Activated T-helper 1 cell treated with anti-CD3 and anti-CD28 coated beads, Interleukin-12 subunit alpha, Interleukin-12 subunit beta, Interleukin-2, Interleukin-4 antibody, amounts not matched to agents 30 ng/mL and 10 ng/mL and 1 ng/mL, durations not matched to agents 14 hours and 24 hours and 36 hours (primary cell): ENCODE measurements at regions not wholly inside any gene's neighbourhood (a gene's known extent, or its start where the extent isn't known, plus 50 kb on each side); places are given as distances from the start of the nearest gene placed in this dataset.
"Not testable (repeated sequence)": the region's sequence is repeated elsewhere in the genome, so short reads cannot be mapped to it uniquely, and the experiment has no call there.

Experiments
- DNase-seq: peaks from one replicate; pipeline ENCODE4 v3.0.0; 2021; ENCODE audit warnings: low spot score
- H3K27ac Mint-ChIP-seq: one replicate; pipeline ENCODE4 v1.8.0; 2021; ENCODE audit warnings: mild to moderate bottlenecking, mixed read lengths
- H3K27me3 Mint-ChIP-seq: one replicate; pipeline ENCODE4 v1.8.0; 2022; ENCODE audit warnings: mild to moderate bottlenecking, moderate library complexity, mixed read lengths; ENCODE audit not compliant: insufficient read depth
- H3K36me3 Mint-ChIP-seq: one replicate; pipeline ENCODE4 v1.8.0; 2021; ENCODE audit warnings: low read depth, mixed read lengths
- H3K4me1 Mint-ChIP-seq: one replicate; pipeline ENCODE4 v1.8.0; 2021; ENCODE audit warnings: low read depth, mixed read lengths
- H3K4me3 Mint-ChIP-seq: one replicate; pipeline ENCODE4 v1.8.0; 2021; ENCODE audit warnings: mild to moderate bottlenecking, moderate library complexity, mixed read lengths
- H3K9me3 Mint-ChIP-seq: one replicate; pipeline ENCODE4 v1.8.0; 2021; ENCODE audit warnings: mixed read lengths
- intact Hi-C: fragments of 100-400 bp; cut with micrococcal nuclease; formaldehyde crosslinking; loops from one replicate; pipeline ENCODE4 v1.15.1; 2024

DNA sequence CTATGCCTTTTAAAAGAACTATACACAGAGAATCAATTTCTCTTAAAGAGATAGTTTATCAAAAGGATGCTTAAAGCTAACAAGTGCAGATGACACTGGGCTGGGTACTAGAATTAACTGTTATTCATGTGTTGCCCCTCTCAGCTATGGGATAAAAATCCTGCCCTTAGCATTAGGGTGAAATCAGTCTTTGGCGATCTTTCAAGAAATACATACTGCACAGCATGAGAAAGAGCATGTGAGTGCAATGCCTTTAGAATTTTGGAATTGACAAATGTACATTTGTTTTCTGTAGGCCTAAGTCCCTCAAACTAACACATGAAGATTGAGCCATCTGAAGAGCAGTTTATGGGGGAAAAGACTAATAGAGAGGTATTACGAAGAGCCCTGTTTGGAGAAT, 115.4 kb downstream of the ZFP64 start:
- Mint-ChIP-seq H3K27ac (no peak overlapping the region), H3K4me3 (no peak overlapping the region), H3K36me3 (no peaks in the 10 kb centered on the region), H3K9me3 (no peaks in the 10 kb centered on the region), H3K27me3 (peaks cover 2% of the 10 kb centered on the region), H3K4me1 (no peaks in the 10 kb centered on the region)
- intact Hi-C loops: no loop called here
- DNase-seq: no peak

DNA sequence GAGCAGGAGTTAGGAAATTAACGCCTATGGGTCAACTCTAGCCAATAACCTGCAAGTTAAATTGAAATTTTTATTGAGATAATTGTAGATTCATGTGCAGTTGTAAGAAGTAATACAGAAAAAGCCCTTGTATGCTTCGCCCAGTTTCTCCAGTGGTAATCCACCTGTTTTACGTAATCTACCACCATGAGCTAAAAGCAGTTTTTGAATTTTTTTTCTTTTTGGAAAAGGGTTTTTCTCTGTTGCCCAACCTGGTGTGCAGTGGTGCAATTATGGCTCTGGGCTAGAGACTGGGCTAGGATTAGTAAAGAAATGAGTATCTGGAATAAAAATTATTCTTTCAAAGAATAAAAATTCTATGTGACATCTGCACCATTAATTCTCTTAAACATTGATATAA, 116.2 kb downstream of the ZFP64 start:
- intact Hi-C loops: no loop called here
- no peak for DNase-seq
- Mint-ChIP-seq H3K4me3 (no peak overlapping the region), H3K27me3 (peaks cover 2% of the 10 kb centered on the region), H3K4me1 (no peaks in the 10 kb centered on the region), H3K27ac (no peak overlapping the region), H3K9me3 (no peaks in the 10 kb centered on the region), H3K36me3 (no peaks in the 10 kb centered on the region)

DNA sequence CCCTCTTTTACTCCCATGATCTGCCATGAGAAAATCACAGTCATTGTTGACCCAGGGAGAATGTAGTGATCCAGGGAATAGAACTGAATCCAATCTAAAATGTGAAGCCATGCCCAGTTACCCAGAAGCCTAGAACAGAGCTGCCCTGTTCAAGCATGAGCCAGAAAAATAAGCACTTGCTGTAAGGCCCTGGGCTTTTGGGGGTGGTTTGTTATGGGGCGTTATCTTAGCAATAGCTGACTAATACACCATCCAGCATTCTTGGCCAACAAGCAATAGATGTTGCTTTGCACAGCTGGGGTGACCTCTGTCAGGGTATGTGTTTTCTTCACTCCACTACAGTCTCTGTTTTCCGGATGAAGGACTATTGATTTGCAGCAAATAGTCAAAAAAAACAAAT, 120.4 kb downstream of the ZFP64 start:
- DNase-seq: no peak
- Mint-ChIP-seq H3K9me3 (no peaks in the 10 kb centered on the region), H3K27me3 (peaks cover 3% of the 10 kb centered on the region), H3K4me1 (no peaks in the 10 kb centered on the region), H3K4me3 (no peak overlapping the region), H3K27ac (no peak overlapping the region), H3K36me3 (no peaks in the 10 kb centered on the region)
- intact Hi-C loops: no loop called here

DNA sequence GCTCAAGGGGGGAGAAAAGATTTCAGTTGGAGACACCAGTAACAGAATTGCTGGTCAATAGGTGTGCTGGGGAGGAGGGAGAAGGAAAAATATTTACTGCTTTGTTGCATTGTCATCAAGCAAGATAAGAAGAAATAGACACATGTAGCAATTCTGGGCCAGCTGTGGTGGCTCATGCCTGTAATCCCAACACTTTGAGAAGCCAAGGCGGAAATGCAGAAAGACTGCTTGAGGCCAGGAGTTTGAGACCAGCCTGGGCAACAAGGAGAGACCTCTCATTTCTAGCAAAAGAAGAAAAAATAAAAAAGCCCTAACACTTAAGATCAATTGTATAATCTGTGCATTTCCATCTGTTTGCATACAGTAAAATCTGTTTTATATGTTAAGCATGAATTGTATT, 126.6 kb downstream of the ZFP64 start:
- H3K4me3 Mint-ChIP-seq: no peak overlapping the region
- no peaks in the 10 kb centered on the region for H3K4me1 Mint-ChIP-seq
- no peaks in the 10 kb centered on the region for H3K9me3 Mint-ChIP-seq
- peaks cover 3% of the 10 kb centered on the region for H3K27me3 Mint-ChIP-seq
- no peak for DNase-seq
- intact Hi-C loops: no loop called here
- H3K36me3 Mint-ChIP-seq: no peaks in the 10 kb centered on the region
- no peak overlapping the region for H3K27ac Mint-ChIP-seq

DNA sequence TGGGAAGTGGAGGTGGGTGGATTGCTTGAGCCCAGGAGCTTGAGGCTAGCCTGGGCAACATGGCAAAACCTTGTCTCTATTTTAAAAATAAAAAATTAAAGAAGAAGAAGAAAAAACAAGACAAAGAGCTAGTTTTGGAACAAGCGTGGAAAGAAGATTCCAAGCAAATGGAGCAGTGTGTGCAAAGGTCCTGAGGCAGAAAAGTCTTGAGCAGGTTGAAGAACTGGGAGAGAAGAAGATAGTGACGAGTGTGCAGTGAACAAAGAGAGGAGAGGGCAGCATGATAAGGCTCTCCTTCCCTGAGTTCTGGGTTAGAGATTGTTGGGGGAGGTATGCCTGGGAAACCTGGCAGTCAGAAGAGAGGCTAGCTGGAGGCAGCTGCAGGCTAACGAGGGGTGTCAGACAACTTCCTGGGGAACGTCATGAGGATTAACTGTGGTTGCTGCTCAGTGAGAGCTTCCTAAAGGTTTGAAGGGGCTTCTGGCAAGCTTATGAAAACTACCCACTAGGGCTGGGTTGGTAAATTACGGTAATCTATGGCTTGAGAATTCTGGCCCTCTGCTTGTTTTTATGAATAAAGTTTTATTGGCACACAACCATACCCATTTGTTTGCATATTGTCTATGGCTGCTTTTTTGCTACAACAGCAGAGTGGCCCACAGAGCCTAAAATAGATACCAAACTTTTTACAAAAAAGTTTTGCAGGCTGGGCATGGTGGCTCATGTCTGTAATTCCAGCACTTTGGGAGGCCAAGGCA, 128.9 kb downstream of the ZFP64 start:
- Mint-ChIP-seq H3K9me3 (no peaks in the 10 kb centered on the region), H3K4me3 (no peak overlapping the region), H3K4me1 (no peaks in the 10 kb centered on the region), H3K27ac (no peak overlapping the region), H3K36me3 (no peaks in the 10 kb centered on the region), H3K27me3 (peaks cover 4% of the 10 kb centered on the region)
- intact Hi-C loops: no loop called here
- no peak for DNase-seq

DNA sequence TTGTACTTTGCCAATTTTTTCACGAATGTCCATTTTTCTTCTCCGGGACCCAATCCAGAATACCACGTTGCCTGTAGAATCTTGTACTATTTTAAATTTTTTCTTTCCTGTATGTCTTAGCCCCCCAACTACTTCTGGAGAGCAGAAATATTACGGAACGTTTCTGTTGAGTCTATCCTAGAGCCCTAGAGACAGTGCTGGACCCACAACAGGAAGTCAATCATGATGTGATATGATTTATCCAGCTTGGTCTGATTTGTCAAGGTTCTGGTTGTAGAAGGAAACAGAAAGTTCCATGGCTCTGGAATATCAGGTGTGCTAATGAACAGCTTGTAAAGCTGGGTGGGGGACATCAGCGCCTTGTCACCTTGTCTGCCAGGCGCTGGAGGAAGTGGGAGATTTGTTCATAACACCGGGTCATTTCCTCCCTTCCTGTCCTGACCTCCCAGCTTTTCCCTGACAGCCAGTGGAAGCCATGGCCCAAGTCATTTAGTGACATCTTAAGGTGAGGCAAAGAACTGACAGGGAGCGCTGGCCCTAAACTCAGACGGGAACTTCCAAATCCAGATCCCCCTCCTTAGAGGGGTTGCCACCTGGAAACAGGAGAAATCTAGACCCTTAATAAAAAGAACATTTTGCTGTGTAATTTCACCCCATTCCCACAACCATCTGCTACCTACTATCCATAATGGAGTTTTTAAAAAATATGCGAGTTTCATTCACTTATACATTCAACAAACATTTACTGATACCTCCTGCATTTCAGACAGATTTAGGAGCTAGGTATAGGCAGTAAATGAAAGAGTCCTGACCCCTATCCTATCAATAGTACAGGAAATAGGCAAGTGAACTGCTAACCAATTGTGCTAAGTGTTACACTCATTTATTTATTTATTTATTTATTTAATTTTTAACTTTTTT, 130.5 kb downstream of the ZFP64 start:
- intact Hi-C loops: no loop called here
- Mint-ChIP-seq H3K4me1 (no peaks in the 10 kb centered on the region), H3K4me3 (no peak overlapping the region), H3K36me3 (peaks cover 4% of the 10 kb centered on the region), H3K27ac (no peak overlapping the region), H3K27me3 (peaks cover 4% of the 10 kb centered on the region), H3K9me3 (peaks cover 10% of the 10 kb centered on the region)
- DNase-seq: no peak

DNA sequence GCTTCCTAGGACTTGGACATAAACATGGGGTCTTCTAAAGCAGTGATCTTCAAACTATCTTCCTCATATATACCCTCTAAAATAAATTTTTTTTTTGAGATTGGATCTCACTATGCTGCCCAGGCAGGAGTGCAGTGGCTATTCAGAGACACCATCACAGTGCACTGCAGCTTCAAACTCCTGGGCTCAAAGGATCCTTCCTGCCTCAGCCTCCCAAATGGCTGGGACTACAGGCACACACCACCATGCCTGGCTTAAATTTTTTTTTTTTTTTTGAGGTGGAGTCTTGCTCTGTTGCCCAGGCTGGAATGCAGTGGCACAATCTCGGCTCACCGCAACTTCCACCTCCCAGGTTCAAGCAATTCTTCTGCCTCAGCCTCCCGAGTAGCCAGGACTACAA, 134.4 kb downstream of the ZFP64 start:
- H3K27ac Mint-ChIP-seq, DNase-seq, H3K36me3 Mint-ChIP-seq, H3K27me3 Mint-ChIP-seq, intact Hi-C loops, H3K4me1 Mint-ChIP-seq, H3K4me3 Mint-ChIP-seq: not testable (repeated sequence)
- peaks cover 15% of the 10 kb centered on the region for H3K9me3 Mint-ChIP-seq

DNA sequence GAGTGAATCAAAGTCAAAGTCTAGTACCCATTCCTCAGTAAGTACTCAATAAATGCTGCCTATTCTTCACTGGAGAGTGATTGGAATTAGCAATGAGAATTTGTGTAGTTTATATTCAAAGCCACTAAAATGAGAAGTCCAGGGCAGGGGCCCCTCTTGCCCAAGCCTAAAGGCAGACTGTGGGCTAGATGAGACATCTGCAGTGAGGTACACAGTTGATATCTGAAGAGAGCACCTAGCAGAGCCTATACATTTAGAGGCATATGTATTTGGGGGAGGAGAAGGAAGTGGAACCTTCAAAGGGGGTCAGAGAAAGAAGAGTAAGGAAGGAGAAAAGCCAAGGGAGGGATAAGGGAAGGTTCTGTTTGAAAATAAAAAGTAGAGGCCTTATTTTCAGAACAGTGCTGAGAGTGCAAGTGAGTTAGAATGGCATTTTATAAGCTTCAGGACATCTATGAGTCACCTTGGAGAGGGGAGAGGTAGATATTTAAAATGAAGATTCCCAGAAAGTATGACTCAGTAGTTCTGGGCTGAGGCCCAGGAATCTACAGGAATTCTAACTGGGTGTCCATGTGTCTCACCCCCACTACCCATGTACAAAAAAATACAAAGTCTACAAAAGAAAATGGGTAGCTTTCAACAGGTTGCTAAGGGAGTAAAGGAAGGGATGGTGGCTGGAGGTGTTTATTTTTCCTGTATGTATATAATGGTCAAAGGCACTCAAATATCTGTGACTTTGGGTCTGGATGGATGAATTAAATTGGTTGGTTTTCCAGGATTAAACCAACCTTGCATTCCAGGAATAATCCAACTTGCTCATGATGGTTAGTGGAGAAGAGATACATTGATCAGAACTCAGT, 135.1 kb downstream of the ZFP64 start:
- Mint-ChIP-seq H3K4me1 (no peaks in the 10 kb centered on the region), H3K27ac (no peak overlapping the region), H3K9me3 (peaks cover 15% of the 10 kb centered on the region), H3K4me3 (no peak overlapping the region), H3K27me3 (peaks cover 3% of the 10 kb centered on the region), H3K36me3 (peaks cover 8% of the 10 kb centered on the region)
- intact Hi-C loops: no loop called here
- DNase-seq: no peak

DNA sequence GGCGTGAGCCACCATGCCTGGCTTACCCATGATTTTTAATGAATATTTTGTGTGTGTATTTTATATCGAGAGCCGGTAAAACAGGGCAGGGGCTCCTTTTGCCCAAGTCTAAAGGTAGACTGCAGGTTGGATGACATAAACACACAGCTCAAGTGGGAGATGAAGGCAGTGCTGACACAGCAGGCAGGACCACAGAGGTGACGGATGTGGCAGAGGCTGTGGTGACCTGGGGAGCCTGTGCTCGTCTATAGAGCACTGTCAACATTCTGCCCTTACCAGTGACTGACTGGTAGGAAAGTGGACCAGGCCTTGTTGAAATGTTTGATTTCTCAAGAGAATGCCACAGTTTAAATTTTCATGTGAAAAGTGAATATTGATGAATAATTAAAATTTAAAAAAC, 137.5 kb downstream of the ZFP64 start:
- Mint-ChIP-seq H3K4me1 (peaks cover 7% of the 10 kb centered on the region), H3K4me3 (no peak overlapping the region), H3K9me3 (peaks cover 15% of the 10 kb centered on the region), H3K36me3 (peaks cover 10% of the 10 kb centered on the region), H3K27ac (no peak overlapping the region), H3K27me3 (peaks cover 1% of the 10 kb centered on the region)
- intact Hi-C loops: no loop called here
- DNase-seq: peak; percentile 1

DNA sequence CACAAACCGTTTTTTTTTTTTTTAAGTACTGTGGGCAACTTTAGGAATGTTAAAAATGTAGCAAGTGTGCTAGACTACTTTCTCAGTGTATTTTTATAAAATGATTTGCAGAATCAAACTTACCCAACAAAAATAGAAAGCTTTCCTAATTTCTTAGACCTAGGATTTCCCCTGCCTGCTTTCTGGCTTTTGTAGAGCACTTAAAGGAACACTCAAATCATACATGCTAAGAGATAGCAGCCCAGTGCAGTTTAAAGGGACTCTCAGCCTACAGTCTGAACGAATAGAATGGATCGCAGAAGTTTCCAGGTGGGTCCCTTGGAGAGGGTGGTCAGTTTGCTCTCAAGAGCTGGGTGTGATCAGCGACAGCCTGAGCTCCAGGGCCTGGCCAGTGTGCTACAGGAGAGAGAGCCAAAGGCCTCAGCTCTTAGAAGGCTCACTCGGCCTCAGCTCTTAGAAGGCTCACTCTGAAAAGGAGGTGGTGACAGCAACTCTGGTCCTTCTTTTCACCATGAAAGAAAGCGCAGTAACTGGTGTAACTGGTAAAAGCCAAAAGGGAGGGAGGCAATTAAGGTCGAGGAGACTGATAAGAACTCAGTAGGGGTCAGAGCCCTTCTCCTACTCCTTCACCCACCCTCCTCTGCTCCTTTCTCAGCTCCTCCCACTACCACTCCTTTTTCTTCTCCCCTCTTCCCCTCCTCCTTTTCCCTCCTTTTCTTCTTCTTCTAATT, 142.4 kb downstream of the ZFP64 start:
- intact Hi-C loops: loop anchor here (1.0 to 10.0 kb wide), 4 partner anchors 388 to 1026 kb away; no protein-coding TSS in a partner anchor
- peak overlapping the region; percentile 84 for H3K27ac Mint-ChIP-seq
- peaks cover 34% of the 10 kb centered on the region for H3K4me1 Mint-ChIP-seq

DNA sequence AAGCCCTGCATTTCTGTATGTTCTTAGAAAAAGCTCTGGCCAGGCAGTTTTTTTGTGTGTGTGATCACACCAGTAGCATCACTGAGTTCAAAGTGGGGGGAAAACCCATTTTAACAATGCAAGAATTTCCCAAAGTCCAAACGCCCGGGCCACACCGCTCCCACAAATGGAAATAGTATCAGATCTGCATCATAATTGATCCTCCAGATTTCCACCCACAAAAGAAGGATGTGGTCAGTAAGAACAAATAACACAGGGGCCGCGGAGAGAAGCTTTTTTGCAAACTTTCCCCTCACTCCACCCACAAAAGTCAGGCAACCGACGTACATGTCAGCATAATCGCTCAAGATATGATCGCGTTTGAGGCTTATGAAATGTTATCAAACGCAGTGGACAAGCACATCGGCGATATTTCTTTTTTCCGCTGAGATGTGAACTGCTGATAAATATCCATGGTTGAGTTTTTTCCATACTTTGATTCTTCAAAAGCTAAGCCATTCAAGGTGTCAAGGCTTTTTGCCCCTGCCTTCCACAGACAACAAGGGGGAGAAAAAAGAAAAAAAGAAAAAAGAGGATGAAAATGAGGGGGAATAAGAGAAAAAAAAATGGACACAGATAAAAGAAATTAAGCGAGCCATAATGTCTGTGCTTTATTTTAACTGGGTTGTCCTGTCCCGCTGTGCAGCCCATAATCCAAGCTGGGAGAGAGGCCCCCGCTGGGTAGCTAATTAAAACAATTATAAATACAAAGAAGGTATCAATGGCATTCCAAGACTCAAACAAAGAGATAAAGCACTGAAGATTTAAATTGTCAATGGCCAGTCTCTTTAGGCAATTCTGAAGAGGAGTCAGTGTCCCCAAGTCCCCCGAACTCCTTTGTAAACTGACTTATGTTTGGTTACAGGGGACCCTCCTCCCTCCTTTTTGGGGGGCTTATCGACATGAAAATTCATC, 143.5 kb downstream of the ZFP64 start:
- H3K27ac Mint-ChIP-seq: peak overlapping the region; percentile 84
- intact Hi-C loops: loop anchor here (1.0 to 10.0 kb wide), 6 partner anchors 16 to 1027 kb away; no protein-coding TSS in a partner anchor
- H3K4me3 Mint-ChIP-seq: peak overlapping the region; percentile 48

More for the DNA sequence above, 142.4 kb downstream of the ZFP64 start:
- Mint-ChIP-seq H3K36me3 (peaks cover 3% of the 10 kb centered on the region), H3K27me3 (peaks cover 1% of the 10 kb centered on the region), H3K4me3 (no peak overlapping the region), H3K9me3 (no peaks in the 10 kb centered on the region)
- DNase-seq: peak; percentile 2

More for the DNA sequence above, 143.5 kb downstream of the ZFP64 start:
- Mint-ChIP-seq H3K27me3 (peaks cover 1% of the 10 kb centered on the region), H3K36me3 (peaks cover 2% of the 10 kb centered on the region), H3K9me3 (no peaks in the 10 kb centered on the region), H3K4me1 (peaks cover 34% of the 10 kb centered on the region)
- peak; percentile 38 for DNase-seq
